Putamen (tissue), 1 donor: ENCODE measurements at regions not wholly inside any gene's neighbourhood (a gene's known extent, or its start where the extent isn't known, plus 50 kb on each side); places are given as distances from the start of the nearest gene placed in this dataset.
"Not testable (repeated sequence)": the region's sequence is repeated elsewhere in the genome, so short reads cannot be mapped to it uniquely, and the experiment has no call there.

Experiments used
- DNase-seq: peaks from one replicate; pipeline ENCODE4 v3.0.0-alpha.2; 2016; ENCODE audit warnings: low spot score

DNA sequence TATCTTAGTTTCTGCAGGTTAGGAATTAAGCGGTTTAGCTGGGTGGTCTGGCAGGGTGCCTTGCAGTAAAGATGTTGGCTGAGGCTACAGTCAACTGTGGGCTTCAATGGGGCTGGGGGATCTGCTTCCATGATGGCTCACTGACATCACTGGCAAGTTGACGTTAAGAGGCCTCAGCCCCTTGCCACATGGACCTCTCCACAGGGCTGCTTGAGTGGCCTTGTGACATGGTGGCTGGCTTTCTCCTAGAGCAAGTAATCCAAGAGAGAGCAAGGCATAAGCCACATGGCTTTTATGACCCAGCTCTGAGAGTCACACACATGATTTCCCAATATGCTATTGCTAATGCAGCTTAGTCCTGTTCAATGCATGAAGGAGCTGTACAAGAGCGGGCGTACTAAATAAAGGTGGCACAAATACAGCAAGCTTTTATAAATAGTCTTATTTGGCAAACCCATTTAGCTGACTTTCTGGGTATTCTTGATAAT is 109.1 kb downstream of the SEPTIN7 start:
- no peak for DNase-seq

GRCh38 chr7:35910621-35911020 is 109.8 kb downstream of the SEPTIN7 start:
- not testable (repeated sequence) for DNase-seq

DNA sequence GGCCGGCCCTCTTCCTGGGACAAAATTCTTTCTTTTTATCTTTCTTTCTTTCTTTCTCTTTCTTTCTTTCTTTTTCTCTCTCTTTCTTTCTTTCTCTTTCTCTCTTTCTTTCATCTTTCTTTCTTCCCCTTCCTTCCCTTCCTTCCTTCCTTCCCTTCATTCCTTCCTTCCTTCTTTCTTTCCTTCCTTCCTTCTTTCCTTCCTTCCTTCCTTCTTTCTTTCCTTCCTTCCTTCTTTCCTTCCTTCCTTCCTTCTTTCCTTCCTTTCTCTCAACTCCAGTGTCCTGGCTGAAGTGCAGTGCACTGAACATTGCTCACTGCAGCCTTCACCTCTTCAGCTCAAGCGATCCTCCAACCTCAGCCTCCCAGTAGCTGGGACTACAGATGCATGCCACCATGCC is 112.5 kb downstream of the SEPTIN7 start:
- DNase-seq, result not testable (repeated sequence)

GRCh38 chr7:35914214-35914613 is 113.4 kb downstream of the SEPTIN7 start:
- not testable (repeated sequence) for DNase-seq

- DNase-seq, result not testable (repeated sequence)
Observed at GRCh38 chr7:35915247-35915955, 114.5 kb downstream of the SEPTIN7 start.

DNA sequence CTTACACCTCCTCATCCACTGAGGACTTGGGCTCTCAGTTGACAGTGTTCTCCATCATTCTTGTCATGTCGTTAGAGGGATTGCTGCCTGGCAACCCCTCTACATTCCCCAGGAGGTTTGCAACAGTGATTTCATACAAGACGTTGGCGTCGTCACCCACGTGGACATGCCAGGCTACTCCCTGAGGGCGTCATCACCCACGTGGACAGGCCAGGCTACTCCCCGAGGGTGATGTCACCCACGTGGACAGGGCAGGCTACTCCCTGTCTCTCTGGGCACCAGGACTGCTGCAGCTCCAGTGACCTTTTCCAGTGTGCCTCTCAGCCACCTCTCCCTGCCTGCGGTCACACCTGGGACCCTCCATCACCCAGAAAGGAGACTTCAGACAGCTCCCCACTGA is 117.4 kb downstream of the SEPTIN7 start:
- DNase-seq, result not testable (repeated sequence)

- DNase-seq, result not testable (repeated sequence)
Observed at GRCh38 chr7:35919607-35920006, 118.8 kb downstream of the SEPTIN7 start.

- DNase-seq, result not testable (repeated sequence)
Observed at GRCh38 chr7:35921338-35921737, 120.5 kb downstream of the SEPTIN7 start.

DNA sequence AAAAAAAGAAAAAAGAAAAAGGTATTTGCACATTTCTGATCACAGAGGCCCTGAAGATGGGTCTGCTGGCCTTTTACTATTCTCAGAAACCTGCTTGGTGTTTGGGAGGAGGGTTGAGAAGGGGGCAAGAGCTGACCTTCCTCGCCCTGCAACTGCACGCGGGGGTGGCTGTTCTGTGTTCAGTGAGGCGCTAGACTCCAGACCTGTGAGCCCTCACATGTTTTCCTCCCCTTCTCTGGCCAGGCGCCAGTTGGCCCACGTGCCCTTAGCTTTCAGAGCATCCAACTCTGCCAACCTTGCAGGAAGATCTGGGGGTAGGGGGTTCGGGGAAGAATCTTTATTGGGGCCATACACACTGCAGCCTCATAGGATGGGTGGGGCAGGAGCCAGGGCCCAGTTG is 123.8 kb downstream of the SEPTIN7 start:
- not testable (repeated sequence) for DNase-seq

- DNase-seq, result not testable (repeated sequence)
Observed at GRCh38 chr7:35926966-35927365, 126.1 kb downstream of the SEPTIN7 start.

DNA sequence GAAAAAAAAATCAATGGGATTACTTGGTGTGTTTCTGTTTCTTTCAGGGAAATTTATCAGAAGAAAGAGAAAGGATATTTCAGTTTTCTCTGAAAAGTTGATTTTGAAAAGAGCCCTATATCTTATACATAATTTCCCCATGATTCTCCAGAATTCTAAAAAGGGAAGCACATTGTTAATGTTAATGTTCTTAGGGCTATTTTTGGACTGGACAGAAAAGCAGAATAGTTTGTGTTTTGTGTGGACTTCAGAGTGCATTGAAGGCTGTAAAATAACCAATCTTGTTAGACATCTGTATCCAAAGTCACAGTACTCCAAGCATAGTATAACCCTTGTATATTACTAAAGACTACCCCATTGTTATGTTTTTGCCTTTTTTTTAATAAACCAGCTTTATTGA is 130.3 kb downstream of the SEPTIN7 start:
- DNase-seq, result not testable (repeated sequence)

- DNase-seq, result not testable (repeated sequence)
Observed at GRCh38 chr7:35931551-35931950, 130.7 kb downstream of the SEPTIN7 start.

- DNase-seq, result not testable (repeated sequence)
Observed at GRCh38 chr7:35940695-35941094, 139.8 kb downstream of the SEPTIN7 start.

GRCh38 chr7:35945621-35946020 is 144.8 kb downstream of the SEPTIN7 start:
- DNase-seq, result not testable (repeated sequence)

GRCh38 chr7:35955735-35956134 is 154.9 kb downstream of the SEPTIN7 start:
- DNase-seq, result not testable (repeated sequence)

GRCh38 chr7:35956988-35957387 is 156.1 kb downstream of the SEPTIN7 start:
- not testable (repeated sequence) for DNase-seq

DNA sequence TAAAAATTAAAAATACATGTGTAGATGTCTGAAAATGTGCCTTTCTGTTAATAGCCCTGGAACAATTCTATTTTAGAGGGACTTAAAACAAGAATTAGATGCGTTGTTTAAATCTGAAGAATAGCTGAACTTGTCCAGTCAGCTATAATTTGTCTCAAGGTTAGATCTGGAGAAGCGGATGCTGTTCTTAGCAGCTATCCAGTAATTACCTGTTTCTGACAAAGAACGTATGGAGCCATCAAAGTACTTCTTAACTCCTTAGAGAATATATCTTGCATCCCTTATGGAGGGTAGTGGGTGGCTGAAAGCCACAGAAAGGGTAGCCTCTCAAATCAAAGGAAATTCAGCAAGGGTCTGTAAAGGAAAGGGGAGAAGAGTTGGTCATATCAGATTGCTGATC is 160.4 kb downstream of the SEPTIN7 start:
- not testable (repeated sequence) for DNase-seq

- not testable (repeated sequence) for DNase-seq
Observed at GRCh38 chr7:35962607-35963006, 161.8 kb downstream of the SEPTIN7 start.

- no peak for DNase-seq
Observed at GRCh38 chr7:35967366-35968139, 166.7 kb downstream of the SEPTIN7 start.

DNA sequence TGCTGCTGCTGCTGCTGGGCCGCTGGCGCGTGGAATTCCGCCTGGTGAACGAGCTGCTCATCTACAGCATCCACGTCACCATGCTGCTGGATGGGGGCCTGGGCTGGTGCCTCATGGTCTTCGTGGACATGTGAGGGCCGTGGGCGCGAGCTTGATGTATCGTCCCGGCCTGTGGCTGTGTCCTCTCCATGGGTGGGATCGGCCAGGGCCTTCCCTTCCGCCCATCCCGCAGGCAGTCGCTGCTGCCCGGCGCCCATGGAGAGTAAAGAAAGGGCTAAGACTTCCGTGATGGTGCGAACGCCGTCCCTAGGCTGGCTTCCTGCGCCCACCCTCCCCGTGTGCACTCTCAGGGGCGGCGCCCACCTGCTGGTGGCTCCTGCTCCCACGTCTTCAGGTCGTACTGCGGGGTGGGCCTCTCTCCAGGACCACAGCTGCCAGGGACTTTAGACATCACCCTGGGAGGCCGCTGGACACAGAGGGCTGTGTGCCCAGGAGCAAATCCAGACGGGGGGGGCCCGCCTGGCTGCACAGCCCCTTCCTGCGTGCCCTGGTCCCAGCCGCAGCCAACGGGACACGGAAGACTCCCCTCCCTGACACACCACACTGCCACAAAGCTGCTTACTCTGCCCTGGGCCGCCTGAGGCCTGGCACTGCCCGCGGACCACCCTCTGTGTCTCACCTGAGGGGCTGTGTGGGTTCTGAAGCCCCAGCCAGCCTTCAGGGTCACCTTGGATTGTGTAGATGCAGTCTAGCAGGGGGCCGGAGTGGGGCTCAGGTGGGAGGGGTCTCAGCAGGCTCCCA is 167.5 kb downstream of the SEPTIN7 start:
- no peak for DNase-seq

GRCh38 chr7:35969066-35969465 is 168.2 kb downstream of the SEPTIN7 start:
- no peak for DNase-seq

GRCh38 chr7:35970458-35970857 is 169.6 kb downstream of the SEPTIN7 start:
- DNase-seq, result no peak
